NCI-H2029 treated with DMSO at 0.1 percent for 48 hours (cell line): ENCODE measurements at regions not wholly inside any gene's neighbourhood (a gene's known extent, or its start where the extent isn't known, plus 50 kb on each side); places are given as distances from the start of the nearest gene placed in this dataset.
"Not testable (repeated sequence)": the region's sequence is repeated elsewhere in the genome, so short reads cannot be mapped to it uniquely, and the experiment has no call there.

ENCODE experiments used
- DNase-seq: peaks from one replicate; lab custom pipeline; 2025; lab: John Stamatoyannopoulos, UW

DNA sequence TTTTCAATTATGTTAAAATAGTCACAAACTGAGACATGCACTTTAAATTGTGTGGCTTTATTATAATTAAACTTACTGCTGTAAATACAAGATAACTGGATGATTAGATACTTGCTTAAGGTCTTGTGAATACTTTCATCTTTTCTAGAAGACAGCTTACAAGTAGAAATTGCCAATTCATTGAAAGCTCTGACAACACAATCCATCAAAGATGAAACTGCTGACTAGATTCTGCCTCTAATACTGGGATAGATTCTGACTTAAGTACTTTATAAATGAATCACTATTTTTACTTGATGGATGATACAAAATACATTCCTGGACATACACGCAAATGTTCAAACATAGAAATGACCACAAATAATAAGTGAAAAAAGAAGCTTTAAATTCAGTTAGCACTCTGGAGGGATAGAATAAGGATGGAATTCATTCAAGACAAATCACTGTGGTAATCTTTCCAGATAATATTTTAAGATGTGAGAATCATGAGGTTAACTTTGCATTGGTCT, 876.8 kb downstream of the RPS29 start:
- no peak for DNase-seq

DNA sequence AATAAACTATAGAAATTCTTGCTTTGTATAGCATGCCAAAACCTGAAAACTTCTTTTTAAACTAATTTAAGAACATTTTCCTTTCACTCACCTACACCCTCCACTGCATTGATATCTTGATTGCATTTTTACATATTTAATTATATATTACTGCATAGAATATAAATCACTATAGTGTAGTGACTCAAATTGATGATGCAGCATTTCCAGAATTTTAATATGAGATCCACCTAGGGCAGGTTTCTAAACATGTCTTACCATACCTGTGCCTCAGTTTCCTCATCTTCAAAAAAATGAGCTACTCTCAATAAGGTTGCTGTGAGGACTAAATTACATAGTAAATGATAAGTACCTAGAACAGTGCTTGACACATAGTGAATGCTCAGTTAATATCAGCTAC, 881.5 kb downstream of the RPS29 start:
- no peak for DNase-seq

DNA sequence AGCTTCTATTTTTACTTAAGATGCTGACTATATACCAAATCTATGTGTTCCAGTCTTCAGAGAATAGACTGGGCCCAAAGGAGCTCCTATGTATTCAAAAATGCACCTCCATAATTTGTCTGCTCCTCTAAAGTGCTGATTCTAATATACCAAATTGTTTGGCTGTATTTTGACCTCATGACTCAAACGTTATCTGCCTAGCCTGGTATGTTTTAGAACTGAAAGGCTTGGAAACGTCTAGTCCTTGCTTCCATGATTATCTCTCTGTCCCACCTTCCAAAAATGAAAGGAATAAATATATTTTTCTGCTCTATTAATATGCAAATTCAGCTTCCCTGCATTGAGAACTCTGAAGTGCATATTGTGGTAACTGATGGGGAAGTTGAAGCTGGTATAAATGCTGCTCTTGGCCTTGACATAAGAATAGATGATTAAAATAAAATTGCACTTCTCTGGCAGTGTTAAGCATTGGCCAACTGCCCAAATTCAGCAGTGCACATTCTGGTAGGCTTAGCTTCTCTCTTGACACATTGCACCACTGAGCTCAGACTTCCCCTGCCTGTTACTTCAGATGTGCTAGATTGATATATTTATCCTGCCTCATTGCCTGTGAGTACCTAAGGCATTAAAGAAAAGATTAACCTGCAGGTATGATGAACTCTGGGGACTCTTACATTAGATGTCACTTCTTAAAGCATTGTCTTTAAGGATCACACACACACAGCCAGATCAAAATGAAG, 882.3 kb downstream of the RPS29 start:
- DNase-seq, result no peak

DNA sequence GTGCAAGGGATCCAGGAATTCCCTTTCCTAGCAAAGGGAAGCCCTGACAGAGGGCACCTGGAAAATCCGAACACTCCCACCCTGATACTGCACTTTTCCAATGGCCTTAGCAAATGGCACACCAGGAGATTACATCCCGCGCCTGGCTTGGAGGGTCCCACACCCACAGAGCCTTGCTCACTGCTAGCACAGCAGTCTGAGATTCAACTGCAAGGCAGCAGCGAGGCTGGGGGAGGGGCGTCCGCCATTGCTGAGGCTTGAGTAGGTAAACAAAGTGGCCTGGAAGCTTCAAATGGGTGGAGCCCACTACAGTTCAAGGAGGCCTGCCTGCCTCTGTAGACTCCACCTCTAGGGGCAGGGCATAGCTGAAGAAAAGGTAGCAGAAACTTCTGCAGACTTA, 888.8 kb downstream of the RPS29 start:
- not testable (repeated sequence) for DNase-seq

DNA sequence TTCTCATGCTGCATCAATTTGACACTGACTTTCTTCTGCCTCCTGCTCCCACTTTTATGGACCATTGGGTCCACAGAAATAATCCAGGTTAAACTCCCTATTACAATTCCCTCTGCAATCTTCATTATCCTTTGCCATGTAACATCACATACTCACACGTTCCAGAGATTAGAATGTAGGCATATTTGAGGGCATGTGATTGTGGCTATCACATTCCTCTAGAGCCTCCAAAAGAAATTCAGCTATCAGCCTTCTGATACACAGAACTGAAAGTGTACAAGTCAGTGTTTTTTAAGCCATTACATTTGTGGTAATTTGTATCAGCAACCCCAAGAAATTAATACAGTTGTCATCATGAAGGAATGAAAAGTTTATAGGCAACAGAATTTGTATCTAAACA, 892.4 kb downstream of the RPS29 start:
- no peak for DNase-seq

DNA sequence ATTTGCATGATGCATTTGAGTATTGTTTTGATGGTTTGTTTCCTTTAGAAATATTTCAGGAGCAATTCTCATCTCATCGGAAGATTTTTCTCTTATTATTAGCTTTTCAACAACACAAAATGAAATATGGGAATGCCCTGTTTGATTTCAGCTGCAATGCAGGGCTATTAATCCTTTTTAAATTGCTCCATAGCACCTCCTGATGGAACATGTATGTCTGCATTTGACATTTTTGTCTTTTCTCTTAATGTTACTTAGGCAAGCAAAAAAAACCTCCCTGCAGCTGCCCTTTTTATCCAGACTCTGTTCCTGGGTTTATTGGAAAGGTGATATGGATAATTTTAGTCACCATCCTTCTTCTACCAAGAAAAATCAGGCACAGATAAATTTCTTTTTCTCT, 895.8 kb downstream of the RPS29 start:
- DNase-seq, result no peak

DNA sequence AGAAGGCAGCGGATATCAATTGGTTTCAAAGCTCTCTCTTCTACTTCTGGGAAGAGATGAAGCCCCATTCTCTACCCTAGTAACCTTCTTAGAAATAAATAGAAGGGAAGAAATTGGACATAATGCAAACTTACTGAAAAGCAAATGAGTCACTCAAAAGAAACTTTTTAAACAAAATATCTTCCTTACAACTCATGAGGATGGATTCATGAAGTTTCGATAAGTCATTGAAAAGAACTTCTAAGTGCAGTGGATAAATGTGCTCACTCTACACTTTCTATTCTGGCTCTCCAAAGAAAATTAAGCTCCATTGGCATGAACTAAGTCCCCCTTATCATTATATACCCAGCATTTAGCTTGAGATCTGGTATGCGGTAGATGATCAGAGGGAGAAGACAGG, 899.5 kb downstream of the RPS29 start:
- DNase-seq, result no peak

DNA sequence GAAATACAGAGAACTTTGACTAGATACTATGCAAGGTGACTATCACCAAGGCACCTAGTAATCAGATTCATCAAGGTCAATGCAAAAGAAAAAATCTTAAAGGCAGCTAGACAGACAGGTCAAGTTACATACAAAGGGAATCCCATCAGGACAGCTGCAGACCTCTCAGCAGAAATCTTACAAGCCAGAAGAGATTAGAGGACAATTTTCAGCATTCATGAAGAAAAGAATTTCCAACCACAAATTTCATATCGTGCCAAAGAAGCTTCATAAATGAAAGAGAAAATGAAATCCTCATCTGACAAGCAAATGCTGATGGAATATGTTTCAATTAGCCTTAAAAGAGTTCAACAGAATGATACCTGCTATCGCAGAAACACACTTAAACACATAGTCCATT, 913.7 kb downstream of the RPS29 start:
- no peak for DNase-seq

DNA sequence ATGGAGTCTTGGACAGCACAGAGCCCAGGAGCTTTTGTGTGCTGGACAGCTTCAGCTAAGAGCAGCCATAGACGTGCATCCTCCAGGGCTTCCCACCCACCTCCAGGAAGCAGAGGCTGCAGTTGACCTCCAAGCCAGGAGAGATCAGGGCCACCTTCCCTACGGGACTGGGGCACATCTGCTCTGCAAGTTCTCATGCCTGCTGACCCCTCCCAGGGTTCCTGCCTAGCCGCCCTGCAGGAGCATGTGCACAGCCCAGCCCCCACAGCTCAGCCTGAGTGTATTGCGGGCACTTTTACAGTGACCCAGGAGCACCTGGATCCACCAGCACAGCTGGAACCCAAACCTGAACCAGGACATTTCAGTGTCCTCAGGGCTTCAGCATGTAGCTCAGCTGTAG, 915.2 kb downstream of the RPS29 start:
- no peak for DNase-seq

DNA sequence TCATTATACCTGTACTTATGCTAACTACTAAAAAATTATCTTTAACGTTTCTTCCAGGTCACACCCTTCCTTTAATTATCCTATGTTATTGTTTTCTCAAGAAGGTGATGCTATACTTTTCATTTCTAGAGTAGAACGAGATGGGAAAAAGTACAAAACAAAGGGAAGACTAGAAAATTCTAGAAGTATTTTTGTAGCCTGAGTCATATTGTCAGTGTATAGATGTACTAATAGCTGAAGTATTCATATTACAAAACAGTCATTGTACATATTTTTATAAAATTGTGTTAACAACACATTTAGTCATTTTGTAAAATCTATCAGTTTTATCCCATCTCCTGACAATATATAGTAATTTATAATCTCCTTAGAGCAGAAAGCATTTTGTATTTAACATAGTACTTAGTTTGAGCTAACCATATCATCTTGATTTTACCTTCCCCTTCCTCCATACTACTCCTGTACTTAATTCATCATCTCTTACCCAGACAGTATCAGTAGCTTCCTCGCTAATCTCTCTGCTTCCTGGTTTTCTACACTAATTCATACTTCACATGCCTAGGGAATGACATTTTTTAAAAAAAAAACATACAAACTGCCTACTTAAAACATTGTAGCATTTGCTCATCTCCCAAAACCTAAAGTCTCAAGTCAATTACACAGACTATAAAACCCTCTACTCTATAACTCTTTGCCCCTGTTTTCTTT, 920.9 kb downstream of the RPS29 start:
- DNase-seq, result no peak

DNA sequence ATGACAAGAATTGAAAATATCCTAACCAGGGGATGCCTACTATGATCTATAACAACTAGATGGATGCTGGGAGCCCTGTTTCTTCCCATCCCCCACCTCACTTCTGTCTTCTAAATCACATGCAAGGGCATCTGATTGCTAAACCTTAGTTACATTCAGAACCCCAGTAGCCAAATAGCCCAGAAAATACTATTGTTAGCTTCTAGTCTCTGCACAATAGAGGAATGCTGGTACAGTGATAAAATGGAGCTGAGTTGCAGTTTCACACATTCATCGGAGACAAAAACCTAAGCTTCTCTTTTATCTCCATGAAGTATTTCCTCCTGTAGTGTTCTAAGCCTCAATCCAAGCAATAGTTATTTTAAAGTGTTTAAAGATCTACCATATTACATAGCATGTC, 942.9 kb downstream of the RPS29 start:
- DNase-seq, result no peak

DNA sequence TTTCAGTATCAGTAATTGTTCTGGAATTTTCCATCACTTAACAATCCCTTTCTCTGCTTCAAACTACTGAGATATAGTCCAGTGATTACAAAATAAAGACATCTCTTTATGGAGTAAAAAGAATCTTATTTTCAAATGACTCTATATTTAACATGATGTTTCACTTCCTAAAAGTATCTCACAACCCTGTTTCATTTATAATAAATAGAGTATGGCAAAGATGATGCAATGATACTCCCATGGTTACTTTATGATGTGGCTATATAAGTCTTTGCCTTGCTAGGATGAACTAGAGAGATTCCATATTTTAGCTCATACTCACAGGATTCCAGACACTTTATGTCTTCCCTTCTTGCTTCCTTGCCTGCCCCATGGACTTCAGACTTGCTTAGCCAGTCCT, 953.5 kb upstream of the MDGA2 start:
- no peak for DNase-seq

DNA sequence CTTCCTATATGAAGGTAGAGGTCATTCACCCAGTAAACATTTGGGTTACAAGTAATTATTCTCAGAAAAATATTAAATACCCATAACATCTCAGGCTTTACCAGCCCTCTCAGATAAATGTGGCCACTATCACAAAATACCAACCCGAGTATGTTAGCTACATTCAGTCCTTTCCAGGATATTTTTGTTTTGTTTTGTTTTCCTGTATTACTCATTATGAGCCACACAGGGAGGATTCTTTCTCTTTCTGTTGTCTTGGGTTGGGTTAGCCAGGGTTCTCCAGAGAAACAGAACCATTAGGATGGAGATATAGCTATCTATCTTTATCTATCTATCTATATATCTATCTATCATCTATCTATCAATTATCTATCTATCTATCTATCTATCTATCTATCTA, 947.6 kb upstream of the MDGA2 start:
- DNase-seq, result no peak

DNA sequence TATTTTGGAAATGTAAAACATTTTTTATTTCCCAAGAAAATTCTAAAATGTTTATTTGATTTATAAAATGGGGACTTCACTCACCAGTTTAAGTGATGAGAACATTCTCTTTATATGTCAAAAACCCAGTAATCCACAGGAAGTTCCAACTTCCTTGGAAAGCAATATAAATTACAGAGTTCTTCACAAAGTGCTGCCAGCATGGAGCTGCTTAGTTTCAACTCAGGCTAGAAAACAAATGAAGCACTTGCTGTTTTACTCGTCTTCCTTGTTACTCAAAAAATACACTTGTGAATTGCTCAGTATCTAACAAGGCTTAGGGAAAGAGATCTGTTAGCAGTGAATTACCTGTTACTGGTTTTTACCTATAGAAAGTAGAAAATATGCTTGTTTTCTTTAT, 942.7 kb upstream of the MDGA2 start:
- no peak for DNase-seq

DNA sequence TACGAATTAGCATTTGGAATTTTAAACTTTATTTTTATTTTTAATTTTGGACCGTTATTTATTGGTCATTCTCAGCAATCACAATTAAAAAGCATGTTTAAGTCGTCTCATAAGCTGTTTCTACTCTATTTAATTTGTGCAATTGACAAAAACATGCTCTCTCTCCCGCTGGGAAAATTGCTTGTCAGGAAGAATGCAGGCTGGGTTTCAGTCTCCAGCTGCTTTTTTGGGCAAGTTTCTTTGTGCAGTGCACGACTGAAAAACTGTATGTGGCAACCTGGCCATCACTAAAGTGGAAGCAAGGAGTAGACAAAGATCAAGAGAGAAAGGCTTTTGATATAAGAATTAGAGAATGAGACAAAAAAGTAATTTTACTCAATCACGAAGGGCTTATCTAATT, 941.5 kb upstream of the MDGA2 start:
- DNase-seq, result no peak

DNA sequence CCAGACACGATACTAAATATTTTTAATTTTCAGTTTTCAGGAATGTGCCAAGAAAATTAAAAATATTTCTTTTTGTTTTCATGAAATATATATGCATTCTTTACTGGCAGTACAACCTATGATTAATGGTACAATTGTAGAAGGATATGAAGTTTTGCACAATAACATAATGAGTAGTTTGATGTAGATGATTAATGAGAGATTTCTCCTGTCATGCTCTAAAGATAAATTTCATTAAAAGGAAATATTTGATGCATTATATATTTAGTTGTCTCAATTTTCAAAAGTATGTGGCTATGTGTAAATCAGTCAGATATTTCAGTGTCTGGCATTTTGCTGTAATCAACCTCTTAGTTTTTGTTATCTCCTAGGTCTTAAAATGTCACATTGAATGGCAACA, 940.2 kb upstream of the MDGA2 start:
- no peak for DNase-seq

DNA sequence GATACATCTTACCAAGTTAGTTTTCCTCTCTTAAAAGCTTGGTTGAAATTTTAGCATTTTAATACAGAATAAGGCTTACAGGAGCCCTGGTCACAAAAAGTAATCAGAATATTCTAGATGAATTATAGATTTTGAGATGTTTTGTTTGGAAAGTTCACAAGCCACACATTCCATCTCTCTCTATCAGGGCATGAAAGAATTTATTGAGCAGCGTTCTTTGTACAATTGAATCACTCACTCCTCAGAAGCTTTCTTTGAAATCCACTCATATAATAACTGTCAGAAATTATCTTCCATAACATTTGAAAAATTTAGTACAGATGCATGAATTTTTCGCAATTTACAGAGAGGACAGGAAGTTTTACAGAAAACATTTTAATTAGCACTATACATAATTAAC, 938.6 kb upstream of the MDGA2 start:
- DNase-seq, result no peak

DNA sequence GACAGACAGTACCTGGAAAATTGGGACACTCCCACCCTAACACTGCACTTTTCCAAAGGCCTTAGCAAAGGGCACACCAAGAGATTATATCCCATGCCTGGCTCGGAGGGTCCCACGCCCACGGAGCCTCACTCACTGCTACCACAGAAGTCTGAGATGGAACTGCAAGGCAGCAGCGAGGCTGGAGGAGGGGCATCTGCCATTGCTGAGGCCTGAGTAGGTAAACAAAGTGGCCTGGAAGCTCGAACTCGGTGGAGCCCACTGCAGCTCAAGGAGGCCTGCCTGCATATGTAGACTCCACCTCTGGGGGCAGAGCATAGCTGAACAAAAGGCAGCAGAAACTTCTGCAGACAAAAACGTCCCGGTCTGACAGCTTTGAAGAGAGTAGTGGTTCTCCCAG, 931.6 kb upstream of the MDGA2 start:
- not testable (repeated sequence) for DNase-seq

DNA sequence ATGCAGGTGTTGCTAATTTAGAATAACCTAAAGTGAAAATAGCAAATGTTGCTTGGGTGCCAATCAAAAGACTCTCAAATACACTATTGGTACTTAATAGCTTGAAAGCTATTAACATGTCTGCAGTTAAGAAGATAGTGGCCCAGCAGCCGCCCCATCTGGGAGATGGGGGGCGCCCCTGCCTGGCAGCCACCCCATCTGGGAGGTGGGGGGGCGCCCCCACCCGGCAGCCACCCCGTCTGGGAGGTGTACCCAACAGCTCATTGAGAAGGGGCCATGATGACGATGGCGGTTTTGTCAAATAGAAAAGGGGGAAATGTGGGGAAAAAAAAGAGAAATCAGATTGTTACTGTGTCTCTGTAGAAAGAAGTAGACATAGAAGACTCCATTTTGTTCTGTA, 923.1 kb upstream of the MDGA2 start:
- no peak for DNase-seq

DNA sequence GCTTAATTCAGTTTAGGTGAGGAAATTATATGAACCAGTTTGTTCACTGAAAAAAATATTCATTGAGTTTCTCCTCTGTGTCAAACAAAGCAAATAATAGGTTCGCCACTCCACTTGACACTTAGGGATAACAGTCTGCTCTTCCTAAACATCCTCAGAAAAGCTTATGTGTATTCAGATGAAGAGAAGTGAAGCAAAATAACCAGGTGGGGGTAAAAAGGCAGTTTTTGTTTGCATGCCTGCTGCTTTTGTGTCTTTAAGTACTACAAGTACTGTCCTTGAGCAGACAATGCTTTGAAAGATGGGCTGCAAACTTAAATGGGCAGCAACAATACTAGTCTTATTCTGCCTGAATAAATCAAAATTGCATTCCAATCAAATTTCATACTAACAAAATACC, 910.7 kb upstream of the MDGA2 start:
- DNase-seq, result no peak

DNA sequence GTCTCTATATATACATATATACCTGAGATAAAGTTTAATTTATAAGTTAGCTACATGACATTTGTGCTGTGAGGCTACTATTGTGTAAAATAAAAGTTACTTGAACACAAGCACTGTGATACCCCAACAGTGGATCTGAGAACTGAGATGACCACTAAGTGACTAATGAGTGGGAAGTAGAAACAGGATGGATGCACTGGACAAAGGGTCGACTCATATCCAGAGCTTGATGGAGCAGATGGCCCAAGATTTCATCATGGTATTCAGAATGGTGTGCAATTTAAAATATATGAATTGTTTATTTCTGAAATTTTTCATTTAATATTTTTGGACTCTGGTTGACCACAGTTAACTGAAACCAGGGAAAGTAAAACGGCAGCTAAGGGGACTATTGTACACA, 908.6 kb upstream of the MDGA2 start:
- no peak for DNase-seq

DNA sequence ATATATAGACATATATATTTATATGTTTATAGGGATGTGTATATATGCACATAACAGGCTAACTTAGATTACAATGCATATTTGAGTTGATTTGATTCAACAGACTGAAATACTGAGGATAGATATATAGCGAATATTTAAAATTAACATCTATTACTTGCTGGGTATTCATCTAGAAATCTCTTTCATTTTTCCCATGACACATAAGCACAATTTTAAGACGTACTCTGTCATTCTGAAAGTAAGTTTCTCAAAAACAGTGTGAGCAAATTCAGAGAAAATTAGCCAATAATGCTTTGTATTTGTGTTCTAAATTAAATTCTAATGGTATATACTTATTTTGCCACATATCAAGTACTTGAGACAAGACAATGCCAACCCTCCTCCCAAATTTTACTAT, 907.5 kb upstream of the MDGA2 start:
- DNase-seq, result no peak

DNA sequence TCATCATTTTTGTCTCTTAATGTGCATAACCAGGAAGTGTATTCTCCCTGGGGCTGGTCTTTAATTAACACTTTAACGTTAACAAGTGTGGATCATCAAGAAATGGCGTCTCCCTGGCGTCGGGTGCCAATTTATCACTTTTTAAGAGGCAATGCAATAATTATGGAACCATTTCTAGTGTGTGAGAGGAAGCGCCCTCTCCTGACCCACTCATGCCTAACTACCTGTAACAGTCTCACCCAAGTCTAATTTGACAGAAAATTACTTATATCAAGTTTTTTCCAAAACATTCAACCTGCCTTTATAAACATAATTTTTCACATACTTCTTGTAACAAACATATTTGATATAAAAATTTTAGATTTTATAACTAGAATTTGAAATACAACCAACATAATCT, 905.3 kb upstream of the MDGA2 start:
- no peak for DNase-seq

DNA sequence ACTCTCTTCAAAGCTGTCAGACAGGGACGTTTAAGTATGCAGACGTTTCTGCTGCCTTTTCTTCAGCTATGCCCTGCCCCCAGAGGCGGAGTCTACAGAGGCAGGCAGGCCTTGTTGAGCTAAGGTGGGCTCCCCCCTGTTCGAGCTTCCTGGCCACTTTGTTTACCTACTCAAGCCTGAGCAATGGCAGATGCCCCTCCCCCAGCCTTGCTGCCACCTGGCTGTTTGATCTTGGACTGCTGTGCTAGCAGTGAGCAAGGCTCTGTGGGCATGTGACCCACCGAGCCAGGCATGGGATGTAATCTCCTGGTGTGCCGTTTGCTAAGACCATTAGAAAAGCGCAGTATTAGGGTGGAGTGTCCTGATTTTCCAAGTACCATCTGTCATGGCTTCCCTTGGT, 900.4 kb upstream of the MDGA2 start:
- no peak for DNase-seq
